Aorta (tissue), 5 donors: ENCODE measurements at regions not wholly inside any gene's neighbourhood (a gene's known extent, or its start where the extent isn't known, plus 50 kb on each side); places are given as distances from the start of the nearest gene placed in this dataset.
"Not testable (repeated sequence)": the region's sequence is repeated elsewhere in the genome, so short reads cannot be mapped to it uniquely, and the experiment has no call there.

Experiments used
- ATAC-seq: fragments of 200-7000 bp; cut with Tn5 transposase; one replicate; pipeline ENCODE4 v1.9.1; 2022; ENCODE audit warnings: moderate library complexity; ENCODE audit not compliant: low FRiP score
- DNase-seq, 2 donors: peaks; one replicate each; pipeline ENCODE4 v3.0.0-alpha.2; 2020
- H3K27ac ChIP-seq, 2 donors: one replicate each; pipeline ENCODE4 v1.5.1; 2013; ENCODE audit warnings: low read length in 2 of 2, mild to moderate bottlenecking in 2 of 2, moderate library complexity in 2 of 2, control low read depth in 1 of 2, inconsistent platforms in 1 of 2, low read depth in 1 of 2
- H3K27me3 ChIP-seq, 2 donors: one replicate each; pipeline ENCODE4 v1.6.1; 2013; ENCODE audit warnings: control low read depth in 1 of 2, low read length in 1 of 2, mild to moderate bottlenecking in 1 of 2, moderate library complexity in 1 of 2; ENCODE audit not compliant: insufficient read depth in 2 of 2, control insufficient read depth in 1 of 2
- H3K36me3 ChIP-seq, 2 donors: one replicate each; pipeline ENCODE4 v1.6.1; 2013; ENCODE audit warnings: control low read depth in 1 of 2, low read length in 1 of 2, mild to moderate bottlenecking in 1 of 2; ENCODE audit not compliant: insufficient read depth in 2 of 2, control insufficient read depth in 1 of 2
- H3K4me1 ChIP-seq, 2 donors: one replicate each; pipeline ENCODE4 v1.6.1; 2013; ENCODE audit warnings: low read length in 2 of 2, control low read depth in 1 of 2, mild to moderate bottlenecking in 1 of 2, moderate library complexity in 1 of 2; ENCODE audit not compliant: insufficient read depth in 2 of 2, control insufficient read depth in 1 of 2
- H3K4me3 ChIP-seq, 2 donors: one replicate each; pipeline ENCODE4 v1.5.1; 2013; ENCODE audit warnings: low read length in 2 of 2, control low read depth in 1 of 2, mild to moderate bottlenecking in 1 of 2
- H3K9me3 ChIP-seq: one replicate; pipeline ENCODE4 v1.6.1; 2013; ENCODE audit warnings: mild to moderate bottlenecking, low read length; ENCODE audit not compliant: control insufficient read depth
- WGBS, 2 donors: extraction: QIAGEN DNeasy Blood & Tissue Kit; methylation state at CpG; one replicate each; pipeline ENCODE4 v1.1.7; 2013; 5-methylcytosine and 5-hydroxymethylcytosine counted together
- intact Hi-C, 2 donors: fragments of 100-400 bp; cut with DNase I; formaldehyde crosslinking; loops; one replicate each; pipeline versions ENCODE4 v1.14.2 to v1.15.0; 2022
- donor health status: healthy with polysubstance abuse.
- donor health status: Bipolar disorder and iron deficiency.
- donor health status: DM: no; HTN: no; CAD: no.
- donor health status: DM: no; HTN: no; CAD: no.
- donor health status: DM: yes; HTN: yes; CAD: no.

DNA sequence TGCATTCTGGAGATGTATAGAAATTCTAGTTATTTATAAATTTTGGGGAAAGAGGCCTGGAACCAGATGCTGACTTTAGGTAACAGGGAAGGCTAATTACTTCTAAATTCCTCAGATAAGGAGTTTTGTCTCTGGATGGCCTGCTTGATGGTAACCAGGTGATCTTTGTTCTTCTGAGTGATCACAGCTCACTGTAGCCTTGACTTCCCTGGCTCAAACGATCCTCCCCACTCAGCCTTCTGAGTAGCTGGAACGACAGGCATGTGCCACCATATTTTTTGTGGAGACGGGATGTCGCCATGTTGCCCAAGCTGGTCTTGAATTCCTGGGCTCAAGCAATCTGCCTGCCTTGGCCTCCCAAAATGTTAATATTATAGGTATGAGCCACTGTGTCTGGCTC lies 54.4 kb upstream of the MSH6 start:
- no peaks in the 10 kb centered on the region for H3K27me3 ChIP-seq
- no peaks in the 10 kb centered on the region for H3K4me1 ChIP-seq
- H3K9me3 ChIP-seq: no peaks in the 10 kb centered on the region
- H3K36me3 ChIP-seq: no peaks in the 10 kb centered on the region
- ATAC-seq: no peak
- no peak for DNase-seq
- intact Hi-C loops: no loop called here
- H3K27ac ChIP-seq: no peak overlapping the region
- 83 to 93% methylated on average over 4 of the region's 4 CpGs for WGBS, 2 donors
- H3K4me3 ChIP-seq: no peak overlapping the region

DNA sequence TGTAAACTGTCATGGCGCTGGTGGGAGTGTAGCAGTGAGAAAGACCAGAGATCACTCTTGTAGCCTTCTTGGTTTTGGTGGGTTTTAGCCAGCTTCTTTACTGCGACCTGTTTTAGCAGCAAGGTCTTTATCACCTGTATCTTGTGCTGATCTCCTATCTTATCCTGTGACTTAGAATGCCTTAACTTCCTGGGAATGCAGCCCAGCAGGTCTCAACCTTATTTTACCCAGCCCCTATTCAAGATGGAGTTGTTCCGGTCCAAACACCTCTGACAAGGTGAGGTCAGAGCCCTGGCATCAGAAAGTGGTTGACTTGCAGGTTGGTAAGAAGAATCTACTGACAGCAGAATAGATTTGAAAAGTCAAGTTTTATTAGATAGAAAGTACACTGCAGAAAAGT lies 55.0 kb upstream of the MSH6 start:
- Histone ChIP-seq H3K9me3 (no peaks in the 10 kb centered on the region), H3K36me3 (no peaks in the 10 kb centered on the region), H3K27ac (no peak overlapping the region), H3K27me3 (no peaks in the 10 kb centered on the region), H3K4me1 (no peaks in the 10 kb centered on the region), H3K4me3 (no peak overlapping the region)
- ATAC-seq (no peak), DNase-seq (no peak)
- intact Hi-C loops: no loop called here
- 75 to 87% methylated on average over 3 of the region's 3 CpGs for WGBS, 2 donors

- H3K27me3 ChIP-seq, H3K4me3 ChIP-seq, H3K9me3 ChIP-seq, DNase-seq, H3K4me1 ChIP-seq, ATAC-seq, H3K36me3 ChIP-seq, H3K27ac ChIP-seq, intact Hi-C loops: not testable (repeated sequence)
- WGBS, 2 donors: 86 to 88% methylated on average over 1 of the region's 1 CpG
Observed at GRCh38 chr2:47726978-47727377, 56.0 kb upstream of the MSH6 start.

- no peak overlapping the region for H3K4me3 ChIP-seq
- 93 to 96% methylated on average over 2 of the region's 2 CpGs for WGBS, 2 donors
- intact Hi-C loops: no loop called here
- no peak overlapping the region for H3K27ac ChIP-seq
- no peaks in the 10 kb centered on the region for H3K27me3 ChIP-seq
- no peak for ATAC-seq
- no peak for DNase-seq
- no peaks in the 10 kb centered on the region for H3K4me1 ChIP-seq
- H3K9me3 ChIP-seq: no peaks in the 10 kb centered on the region
- H3K36me3 ChIP-seq: no peaks in the 10 kb centered on the region
Observed at GRCh38 chr2:47725808-47726207, 57.1 kb upstream of the MSH6 start.

DNA sequence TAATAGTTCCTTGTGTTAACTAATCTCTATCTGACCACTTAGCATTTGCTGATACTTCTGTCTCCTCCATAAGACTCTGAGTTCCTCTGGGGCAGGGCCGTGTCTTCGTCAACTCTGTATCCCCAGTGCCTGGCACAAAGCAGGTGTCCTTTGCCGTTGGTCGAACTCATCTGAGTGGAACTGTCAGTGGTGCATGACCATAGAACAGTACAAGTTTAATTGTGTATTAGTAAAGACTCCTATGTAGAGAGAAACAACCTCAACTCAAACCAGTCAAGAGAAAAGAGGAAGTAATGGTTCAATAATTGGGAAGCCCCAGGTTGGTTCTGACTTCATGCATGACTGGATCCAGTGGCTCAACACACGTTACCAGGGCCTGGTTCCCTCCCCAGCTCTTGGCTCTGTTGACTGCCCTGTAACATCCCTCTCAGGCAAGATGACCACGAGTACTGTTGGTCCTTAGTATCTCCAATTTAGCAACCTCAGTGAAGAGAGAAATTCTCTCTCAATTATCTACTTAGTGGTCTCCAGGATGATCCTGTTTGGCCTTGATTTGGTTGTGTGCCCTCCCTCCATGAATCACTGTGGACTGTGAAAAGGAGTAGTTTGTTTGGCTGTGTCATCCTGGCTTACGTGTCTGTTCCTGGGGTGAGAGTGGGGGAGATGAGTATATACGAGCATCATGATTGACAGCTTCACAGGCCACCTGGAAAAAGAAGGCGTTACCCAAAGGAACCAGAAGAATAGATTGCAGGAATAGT lies 58.5 kb upstream of the MSH6 start:
- no peak for ATAC-seq
- intact Hi-C loops: no loop called here
- Histone ChIP-seq H3K27ac (no peak overlapping the region), H3K27me3 (no peaks in the 10 kb centered on the region), H3K4me3 (no peak overlapping the region), H3K4me1 (no peaks in the 10 kb centered on the region), H3K36me3 (no peaks in the 10 kb centered on the region), H3K9me3 (no peaks in the 10 kb centered on the region)
- no peak for DNase-seq
- 82 to 85% methylated on average over 9 of the region's 9 CpGs for WGBS, 2 donors

GRCh38 chr2:47721296-47721695 lies 61.6 kb upstream of the MSH6 start:
- Histone ChIP-seq H3K4me3 (no peak overlapping the region), H3K27ac (no peak overlapping the region), H3K9me3 (no peaks in the 10 kb centered on the region), H3K4me1 (no peaks in the 10 kb centered on the region), H3K36me3 (no peaks in the 10 kb centered on the region), H3K27me3 (no peaks in the 10 kb centered on the region)
- no peak for ATAC-seq
- DNase-seq: no peak
- WGBS, 2 donors: 92 to 95% methylated on average over 8 of the region's 8 CpGs
- intact Hi-C loops: no loop called here

- Histone ChIP-seq H3K27ac (no peak overlapping the region), H3K36me3 (no peaks in the 10 kb centered on the region), H3K4me3 (no peak overlapping the region), H3K27me3 (no peaks in the 10 kb centered on the region), H3K9me3 (no peaks in the 10 kb centered on the region), H3K4me1 (no peaks in the 10 kb centered on the region)
- WGBS, 2 donors: 1 to 13% methylated on average over 2 of the region's 2 CpGs
- intact Hi-C loops: no loop called here
- DNase-seq (no peak), ATAC-seq (no peak)
Observed at GRCh38 chr2:47720559-47720958, 62.4 kb upstream of the MSH6 start.

- Histone ChIP-seq H3K4me3 (no peak overlapping the region), H3K4me1 (no peaks in the 10 kb centered on the region), H3K27ac (no peak overlapping the region), H3K27me3 (no peaks in the 10 kb centered on the region), H3K9me3 (no peaks in the 10 kb centered on the region), H3K36me3 (no peaks in the 10 kb centered on the region)
- DNase-seq (no peak), ATAC-seq (no peak)
- intact Hi-C loops: no loop called here
- 60 to 62% methylated on average over 3 of the region's 3 CpGs for WGBS, 2 donors
Observed at GRCh38 chr2:47720036-47720435, 62.9 kb upstream of the MSH6 start.

- 56 to 60% methylated on average over 4 of the region's 4 CpGs for WGBS, 2 donors
- no peak for ATAC-seq
- intact Hi-C loops: no loop called here
Observed at GRCh38 chr2:47719099-47719498, 63.8 kb upstream of the MSH6 start.

More at GRCh38 chr2:47719099-47719498, 63.8 kb upstream of the MSH6 start:
- Histone ChIP-seq H3K27ac (no peak overlapping the region), H3K27me3 (no peaks in the 10 kb centered on the region), H3K4me1 (no peaks in the 10 kb centered on the region), H3K9me3 (no peaks in the 10 kb centered on the region), H3K36me3 (no peaks in the 10 kb centered on the region), H3K4me3 (no peak overlapping the region)
- no peak for DNase-seq
